H1 (cell line): ENCODE measurements at regions not wholly inside any gene's neighbourhood (a gene's known extent, or its start where the extent isn't known, plus 50 kb on each side); places are given as distances from the start of the nearest gene placed in this dataset.

Source experiments
- ASH2L ChIP-seq: fragments of 200-600, 300-600 bp; sonication (generic); IDR thresholded peaks from one replicate; pipeline ENCODE4 v1.7.1; 2017; ENCODE audit warnings: low read length
- ATF3 ChIP-seq: IDR thresholded peaks from 2 replicates; pipeline ENCODE4 v1.6.1; 2011; ENCODE audit warnings: low read depth, mild to moderate bottlenecking, low read length; ENCODE audit not compliant: insufficient read depth
- BACH1 ChIP-seq: IDR thresholded peaks from 2 replicates; pipeline ENCODE4 v1.6.1; 2012; ENCODE audit warnings: low read length, improper control_type of control experiment
- CBX5 ChIP-seq: fragments of 300-800, 300-1000 bp; sonication (generic); IDR thresholded peaks from 2 replicates; pipeline ENCODE4 v1.7.1; 2016; ENCODE audit warnings: antibody characterized with exemption, low read length, low read depth
- EP300 ChIP-seq, 2 experiments: IDR thresholded peaks; 1 replicate in 1 of 2; 2 replicates in 1 of 2; pipeline ENCODE4 v1.6.1; 2011 to 2012; ENCODE audit warnings: low read depth in 2 of 2, low read length in 2 of 2, mild to moderate bottlenecking in 2 of 2, borderline replicate concordance in 1 of 2, inconsistent platforms in 1 of 2, moderate library complexity in 1 of 2
- GABPA ChIP-seq: IDR thresholded peaks from 2 replicates; pipeline ENCODE4 v1.6.1; 2011; ENCODE audit warnings: mild to moderate bottlenecking, low read length, moderate library complexity, borderline replicate concordance; ENCODE audit not compliant: insufficient read depth
- SIX5 ChIP-seq: IDR thresholded peaks from 2 replicates; pipeline ENCODE4 v1.6.1; 2011; ENCODE audit warnings: mild to moderate bottlenecking, low read depth, low read length
- SP4 ChIP-seq: IDR thresholded peaks from 2 replicates; pipeline ENCODE4 v1.6.1; 2012; ENCODE audit warnings: low read length, inconsistent platforms
- SRF ChIP-seq: IDR thresholded peaks from 2 replicates; pipeline ENCODE4 v1.6.1; 2011; ENCODE audit warnings: mild to moderate bottlenecking, low read depth, low read length, moderate library complexity
- SUZ12 ChIP-seq: fragments of 200-600 bp; sonication (generic); IDR thresholded peaks from 2 replicates; pipeline ENCODE4 v1.6.1; 2012; ENCODE audit warnings: mild to moderate bottlenecking, inconsistent platforms, low read length, moderate library complexity, mixed read lengths
- TEAD4 ChIP-seq: IDR thresholded peaks from 2 replicates; pipeline ENCODE4 v1.6.1; 2012; ENCODE audit warnings: low read depth, low read length, inconsistent platforms, mixed read lengths

- TF ChIP-seq SP4 (no peak), ASH2L (no peak), GABPA (no peak), ATF3 (no peak), CBX5 (no peak), SIX5 (no peak), BACH1 (no peak), EP300 (IDR thresholded peaks at IDR 0.05; ENCODE audit: borderline replicate concordance in 1 of 2, low read depth in 2 of 2, low read length in 2 of 2) (no peak), TEAD4 (no peak), SUZ12 (no peak), SRF (peak; percentile 88)
Measured at GRCh38 chr16:50457979-50458491, 89.2 kb upstream of the BRD7 start (continued).
